ENCODE measurements at regions not wholly inside any gene's neighbourhood (a gene's known extent, or its start where the extent isn't known, plus 50 kb on each side); places are given as distances from the start of the nearest gene placed in this dataset.

GRCh38 chr6:132100388-132100990, 149.3 kb upstream of the CCN2 start:
- DNase-seq (ENCODE audit: low read depth, low spot score): no peak

DNA sequence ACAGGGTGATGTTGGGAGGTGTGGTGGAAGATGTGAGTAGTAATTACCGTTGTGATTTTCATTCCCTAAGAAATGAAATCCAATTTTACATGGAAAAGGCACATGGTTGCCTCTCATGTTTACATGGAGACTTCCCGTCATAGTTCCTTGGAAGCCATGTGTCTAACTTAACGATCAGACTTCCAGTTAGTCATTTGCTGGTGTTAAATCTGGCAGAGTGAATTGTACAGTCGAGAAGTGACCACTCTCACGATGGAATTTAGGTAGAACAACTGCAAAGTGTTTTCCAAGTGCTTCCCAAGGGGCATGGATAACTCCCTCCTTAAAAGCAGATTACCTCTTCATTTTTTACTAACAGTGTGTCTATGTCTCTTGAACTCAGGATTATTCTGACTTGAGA, 145.8 kb upstream of the CCN2 start:
- no peak for DNase-seq (ENCODE audit: low read depth, low spot score)

- no peak for DNase-seq (ENCODE audit: low read depth, low spot score)
These were observed 145.1 kb upstream of the CCN2 start for GRCh38 chr6:132096245-132096644.

DNA sequence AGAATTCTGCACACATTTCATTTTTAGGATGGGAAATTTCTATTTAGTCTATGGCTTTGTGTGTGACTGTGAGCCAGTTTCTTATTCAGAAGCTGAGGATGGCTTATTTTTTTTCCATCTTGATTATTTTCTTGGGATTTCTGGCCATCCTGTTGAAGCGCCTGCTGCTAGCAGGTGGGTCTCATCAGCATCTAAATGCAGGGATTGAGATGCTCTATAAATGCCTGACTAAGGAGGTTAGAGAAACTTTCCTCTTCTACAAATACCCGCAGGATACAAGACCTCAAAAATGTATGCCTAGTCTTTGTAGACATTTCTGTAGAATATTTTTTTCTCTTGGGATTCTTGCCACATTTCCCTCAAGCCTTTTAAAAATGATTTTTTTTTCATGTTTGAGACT, 138.0 kb upstream of the CCN2 start:
- no peak for DNase-seq (ENCODE audit: low read depth, low spot score)

GRCh38 chr6:132088150-132088549, 137.0 kb upstream of the CCN2 start:
- no peak for DNase-seq (ENCODE audit: low read depth, low spot score)

GRCh38 chr6:132087391-132087790, 136.2 kb upstream of the CCN2 start:
- DNase-seq (ENCODE audit: low read depth, low spot score): no peak

DNA sequence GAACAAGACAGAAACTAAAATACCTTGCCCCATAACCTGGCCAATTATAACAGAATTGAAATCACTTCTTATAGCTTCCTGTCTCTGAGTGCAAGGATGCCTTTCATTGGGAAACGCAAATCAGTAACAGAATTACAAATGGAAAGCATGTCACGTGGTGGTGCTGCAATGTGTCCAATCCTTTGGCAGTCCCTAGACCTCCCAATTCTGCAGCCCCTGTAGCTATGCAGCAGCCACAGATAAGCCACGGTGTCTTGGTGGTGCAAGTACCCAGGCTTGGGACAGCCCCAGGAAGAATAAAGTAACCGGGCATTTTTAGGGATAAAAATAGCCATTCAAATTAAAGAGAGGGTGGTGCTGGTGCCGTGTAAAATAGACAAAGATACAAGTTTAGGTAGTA, 134.6 kb upstream of the CCN2 start:
- DNase-seq (ENCODE audit: low read depth, low spot score): no peak

DNA sequence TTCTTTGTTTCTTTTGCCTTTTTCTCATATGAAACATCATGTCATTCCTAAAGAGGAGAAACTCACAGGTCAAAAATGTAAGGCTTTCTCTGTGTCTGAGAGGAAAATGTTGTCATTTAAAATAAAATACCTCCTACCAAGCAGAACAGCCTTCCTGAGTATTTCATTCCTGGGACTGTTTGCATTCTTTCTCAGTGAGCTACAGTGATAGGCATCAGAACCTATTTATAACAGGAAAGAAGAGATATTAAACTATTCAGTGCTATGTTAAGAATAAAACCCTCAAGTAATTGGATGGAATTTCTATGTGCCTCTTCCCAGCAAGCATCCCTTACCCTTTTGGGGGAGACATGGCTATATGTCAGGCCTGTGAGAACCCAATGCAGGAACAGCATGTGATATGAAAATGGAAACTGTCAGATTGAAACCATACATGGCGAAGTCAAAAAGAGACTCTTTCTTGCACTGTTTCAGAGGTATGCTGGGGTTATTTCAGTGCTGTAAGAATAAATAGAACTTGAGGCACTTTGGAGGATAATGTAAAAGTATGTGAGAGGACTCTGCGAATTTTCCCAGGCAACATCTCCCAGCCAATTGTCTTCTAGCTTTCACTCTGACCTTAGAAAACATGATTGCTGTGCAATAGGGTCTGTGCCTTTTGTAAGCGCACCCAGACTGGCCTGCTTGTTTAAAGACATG, 133.8 kb upstream of the CCN2 start:
- no peak for DNase-seq (ENCODE audit: low read depth, low spot score)

- DNase-seq (ENCODE audit: low read depth, low spot score): no peak
These were observed 131.2 kb upstream of the CCN2 start for GRCh38 chr6:132082421-132082820.

GRCh38 chr6:132081338-132081737, 130.2 kb upstream of the CCN2 start:
- DNase-seq (ENCODE audit: low read depth, low spot score): no peak

- no peak for DNase-seq (ENCODE audit: low read depth, low spot score)
These were observed 128.1 kb upstream of the CCN2 start for GRCh38 chr6:132079286-132079685.

GRCh38 chr6:132076452-132076851, 125.3 kb upstream of the CCN2 start:
- no peak for DNase-seq (ENCODE audit: low read depth, low spot score)

GRCh38 chr6:132072831-132073230, 121.7 kb upstream of the CCN2 start:
- DNase-seq (ENCODE audit: low read depth, low spot score): no peak

DNA sequence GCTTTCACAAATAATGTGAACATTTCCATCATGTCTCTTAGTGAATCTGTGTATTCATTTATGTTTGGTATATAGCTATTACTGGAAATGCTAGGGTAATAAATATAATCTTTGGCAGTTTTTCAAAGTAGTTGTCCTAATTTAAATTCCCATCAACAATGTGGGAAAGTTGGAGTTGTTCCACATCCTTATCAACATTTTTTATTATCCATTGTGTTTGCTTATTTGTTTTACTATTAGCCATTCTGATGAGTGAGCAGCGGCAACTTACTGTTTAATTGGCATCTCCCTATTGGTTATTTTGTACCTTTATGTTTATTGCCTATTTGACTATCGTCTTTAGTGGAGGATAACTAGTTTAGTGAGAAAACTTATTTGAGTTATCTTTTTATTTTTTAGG, 121.1 kb upstream of the CCN2 start:
- no peak for DNase-seq (ENCODE audit: low read depth, low spot score)

- no peak for DNase-seq (ENCODE audit: low read depth, low spot score)
These were observed 119.2 kb upstream of the CCN2 start for GRCh38 chr6:132070356-132070755.

DNA sequence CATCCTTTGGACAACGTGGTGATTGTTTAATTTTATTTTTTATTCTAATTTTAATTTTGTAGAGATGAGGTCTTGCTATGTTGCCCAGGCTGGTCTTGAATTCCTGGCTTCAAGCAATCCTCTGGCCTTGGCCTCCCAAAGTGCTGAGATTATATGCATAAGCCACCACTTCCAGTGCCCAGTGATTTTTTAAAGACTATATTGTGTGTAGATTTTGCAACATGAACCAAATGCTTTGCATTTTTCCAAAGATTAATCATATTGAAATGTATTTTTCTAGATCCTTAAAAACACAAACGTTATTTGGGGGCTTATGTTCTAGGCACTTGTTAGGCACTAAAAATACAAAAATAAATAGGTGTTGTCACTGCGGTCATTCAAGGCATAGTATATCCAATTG, 117.6 kb upstream of the CCN2 start:
- no peak for DNase-seq (ENCODE audit: low read depth, low spot score)

- no peak for DNase-seq (ENCODE audit: low read depth, low spot score)
These were observed 116.1 kb upstream of the CCN2 start for GRCh38 chr6:132067286-132067685.

DNA sequence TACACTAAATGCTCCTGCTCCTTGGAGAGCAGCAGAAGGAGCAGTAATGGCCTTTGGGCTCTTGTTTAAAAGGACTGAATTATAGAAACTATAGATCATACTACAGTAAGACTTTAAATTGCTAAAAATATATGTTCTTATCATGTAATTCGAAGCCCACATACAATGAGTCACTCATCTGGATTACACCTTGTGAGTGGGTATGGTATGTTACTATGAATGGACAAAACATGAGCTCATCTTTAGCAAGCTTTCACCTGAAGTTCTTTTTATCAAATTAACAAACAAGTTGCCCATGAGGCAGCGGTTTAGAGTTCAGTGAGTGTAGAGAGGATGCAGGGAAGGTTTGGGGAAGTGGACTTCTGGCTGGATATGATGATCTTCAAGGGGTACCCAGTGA, 114.4 kb upstream of the CCN2 start:
- no peak for DNase-seq (ENCODE audit: low read depth, low spot score)

DNA sequence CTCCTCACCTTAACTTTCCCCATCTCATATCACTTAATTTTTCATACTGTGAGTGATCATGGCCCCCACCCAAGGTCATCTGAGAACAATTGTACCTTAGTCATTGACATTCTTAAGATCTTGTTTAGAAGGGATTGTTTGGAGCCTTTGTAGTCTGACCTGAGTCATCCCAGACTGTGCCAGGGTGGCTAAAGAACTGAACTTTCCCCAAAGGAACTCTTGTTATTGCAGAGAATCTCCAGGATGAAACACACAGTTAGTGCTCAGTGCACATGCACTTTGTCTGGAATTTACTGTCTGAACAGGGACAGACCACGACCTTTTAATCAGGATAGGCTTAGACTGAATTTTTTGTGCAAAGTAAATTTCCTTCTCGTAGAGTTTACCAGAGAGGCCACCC, 112.6 kb upstream of the CCN2 start:
- no peak for DNase-seq (ENCODE audit: low read depth, low spot score)

- no peak for DNase-seq (ENCODE audit: low read depth, low spot score)
These were observed 112.0 kb upstream of the CCN2 start for GRCh38 chr6:132063204-132063603.

- no peak for DNase-seq (ENCODE audit: low read depth, low spot score)
These were observed 111.5 kb upstream of the CCN2 start for GRCh38 chr6:132062626-132063025.

- DNase-seq (ENCODE audit: low read depth, low spot score): no peak
These were observed 110.2 kb upstream of the CCN2 start for GRCh38 chr6:132061381-132061780.

GRCh38 chr6:132060591-132060990, 109.4 kb upstream of the CCN2 start:
- DNase-seq (ENCODE audit: low read depth, low spot score): no peak

- DNase-seq (ENCODE audit: low read depth, low spot score): no peak
These were observed 107.8 kb upstream of the CCN2 start for GRCh38 chr6:132058975-132059374.

All from ELF-1 (cell line).